Activated CD4-positive, alpha-beta memory T cell treated with anti-CD3 and anti-CD28 coated beads, Interleukin-2, amount 10 ng/mL, durations not matched to agents 7 days and 5 days (primary cell): ENCODE measurements at regions not wholly inside any gene's neighbourhood (a gene's known extent, or its start where the extent isn't known, plus 50 kb on each side); places are given as distances from the start of the nearest gene placed in this dataset.
"Not testable (repeated sequence)": the region's sequence is repeated elsewhere in the genome, so short reads cannot be mapped to it uniquely, and the experiment has no call there.

ENCODE experiments used
- CTCF ChIA-PET: fragments of 350-600 bp; sonication (Branson Sonifier 250); formaldehyde crosslinking; loops from one replicate; lab custom pipeline; 2021; ENCODE audit warnings: antibody characterized with exemption, inconsistent platforms; lab: Charles Lee
- POLR2A ChIA-PET: fragments of 350-600 bp; sonication (Branson Sonifier 250); formaldehyde crosslinking; loops from one replicate; lab custom pipeline; 2021; ENCODE audit warnings: antibody characterized with exemption; lab: Charles Lee
- DNase-seq: peaks from one replicate; pipeline ENCODE4 v3.0.0-alpha.2; 2020
- H3K27ac Mint-ChIP-seq: one replicate; pipeline ENCODE4 v1.8.0; 2021; ENCODE audit warnings: mild to moderate bottlenecking, mixed read lengths
- H3K27me3 Mint-ChIP-seq: one replicate; pipeline ENCODE4 v1.8.0; 2021; ENCODE audit warnings: mixed read lengths
- H3K36me3 Mint-ChIP-seq: one replicate; pipeline ENCODE4 v1.8.0; 2021; ENCODE audit warnings: low read depth, mixed read lengths
- H3K4me1 Mint-ChIP-seq: one replicate; pipeline ENCODE4 v1.8.0; 2021; ENCODE audit warnings: mixed read lengths
- H3K4me3 Mint-ChIP-seq: one replicate; pipeline ENCODE4 v1.8.0; 2021; ENCODE audit warnings: mild to moderate bottlenecking, mixed read lengths
- H3K9me3 Mint-ChIP-seq: one replicate; pipeline ENCODE4 v1.8.0; 2021; ENCODE audit warnings: mixed read lengths

GRCh38 chr13:18996627-18997051, 185.0 kb downstream of the TUBA3C start:
- Mint-ChIP-seq H3K27me3 (no peaks in the 10 kb centered on the region), H3K4me3 (no peak overlapping the region), H3K9me3 (peaks cover 13% of the 10 kb centered on the region), H3K36me3 (no peaks in the 10 kb centered on the region), H3K27ac (no peak overlapping the region), H3K4me1 (no peaks in the 10 kb centered on the region)
- DNase-seq, result no peak
- ChIA-PET POLR2A (no interaction called here), CTCF (no interaction called here)

- H3K27ac Mint-ChIP-seq, result no peak overlapping the region
- ChIA-PET CTCF (no interaction called here), POLR2A (no interaction called here)
- H3K9me3 Mint-ChIP-seq, result peaks cover 15% of the 10 kb centered on the region
- H3K4me3 Mint-ChIP-seq, result no peak overlapping the region
- no peak for DNase-seq
- H3K4me1 Mint-ChIP-seq, result no peaks in the 10 kb centered on the region
- H3K36me3 Mint-ChIP-seq, result no peaks in the 10 kb centered on the region
- no peaks in the 10 kb centered on the region for H3K27me3 Mint-ChIP-seq
Measured at GRCh38 chr13:18996221-18996620, 185.4 kb downstream of the TUBA3C start.

- no peaks in the 10 kb centered on the region for H3K4me1 Mint-ChIP-seq
- no peak for DNase-seq
- no peak overlapping the region for H3K27ac Mint-ChIP-seq
- POLR2A ChIA-PET, result no interaction called here
- no peaks in the 10 kb centered on the region for H3K27me3 Mint-ChIP-seq
- H3K4me3 Mint-ChIP-seq, result no peak overlapping the region
- no peaks in the 10 kb centered on the region for H3K36me3 Mint-ChIP-seq
- CTCF ChIA-PET, result no interaction called here
- peaks cover 15% of the 10 kb centered on the region for H3K9me3 Mint-ChIP-seq
Measured at GRCh38 chr13:18995259-18995873, 186.3 kb downstream of the TUBA3C start.

GRCh38 chr13:18993884-18994660, 187.6 kb downstream of the TUBA3C start:
- POLR2A ChIA-PET, result no interaction called here
- peaks cover 15% of the 10 kb centered on the region for H3K9me3 Mint-ChIP-seq
- H3K27ac Mint-ChIP-seq, result no peak overlapping the region
- H3K4me3 Mint-ChIP-seq, result no peak overlapping the region
- no peaks in the 10 kb centered on the region for H3K36me3 Mint-ChIP-seq
- CTCF ChIA-PET, result no interaction called here
- DNase-seq, result no peak
- no peaks in the 10 kb centered on the region for H3K4me1 Mint-ChIP-seq
- no peaks in the 10 kb centered on the region for H3K27me3 Mint-ChIP-seq

GRCh38 chr13:18992791-18993190, 188.8 kb downstream of the TUBA3C start:
- DNase-seq, result no peak
- Mint-ChIP-seq H3K36me3 (no peaks in the 10 kb centered on the region), H3K27ac (no peak overlapping the region), H3K4me1 (no peaks in the 10 kb centered on the region), H3K9me3 (peaks cover 15% of the 10 kb centered on the region), H3K4me3 (no peak overlapping the region), H3K27me3 (no peaks in the 10 kb centered on the region)
- ChIA-PET CTCF (no interaction called here), POLR2A (no interaction called here)

DNA sequence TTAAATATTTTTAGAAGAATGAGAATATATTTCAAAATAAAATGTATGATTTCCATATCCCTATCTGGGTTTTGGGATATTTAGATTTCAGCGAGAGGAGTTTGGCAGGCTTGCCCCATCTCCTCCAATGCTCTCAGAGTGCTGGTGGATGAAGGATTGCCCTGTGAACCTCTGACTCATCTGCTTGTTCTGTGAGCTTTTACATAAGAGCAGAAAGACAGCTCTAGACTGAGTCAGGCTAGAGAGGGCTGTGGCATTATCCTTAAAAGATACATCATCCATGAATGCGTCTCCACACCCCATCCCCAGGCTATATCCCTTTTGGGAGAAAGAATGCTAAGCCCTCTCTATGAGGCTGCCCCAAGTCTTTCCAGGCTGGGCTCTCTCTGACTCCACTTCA, 190.6 kb downstream of the TUBA3C start:
- no peaks in the 10 kb centered on the region for H3K36me3 Mint-ChIP-seq
- no peak overlapping the region for H3K27ac Mint-ChIP-seq
- DNase-seq, result no peak
- ChIA-PET CTCF (no interaction called here), POLR2A (no interaction called here)
- no peaks in the 10 kb centered on the region for H3K4me1 Mint-ChIP-seq
- H3K9me3 Mint-ChIP-seq, result peaks cover 15% of the 10 kb centered on the region
- no peaks in the 10 kb centered on the region for H3K27me3 Mint-ChIP-seq
- no peak overlapping the region for H3K4me3 Mint-ChIP-seq

GRCh38 chr13:18978447-18978846, 203.2 kb downstream of the TUBA3C start:
- POLR2A ChIA-PET, result no interaction called here
- no peak for DNase-seq

DNA sequence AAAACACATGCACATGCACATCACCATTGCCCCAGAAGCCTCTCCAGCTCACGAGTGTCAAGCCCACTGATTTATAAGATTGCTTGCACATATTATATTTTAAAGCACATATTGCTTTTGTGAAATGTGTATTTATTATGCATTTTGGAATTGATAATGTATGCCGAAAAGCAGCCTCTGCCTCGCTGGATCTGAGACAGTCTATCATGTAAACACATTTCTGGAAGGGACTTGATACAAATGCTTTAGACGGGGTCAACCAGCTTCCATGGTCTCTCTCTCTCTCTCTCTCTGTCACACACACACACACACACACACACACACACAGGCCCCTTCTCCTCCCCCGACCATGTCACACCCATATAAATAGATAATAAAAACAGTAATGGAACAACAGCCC, 203.8 kb downstream of the TUBA3C start:
- DNase-seq, result no peak
- CTCF ChIA-PET, result no interaction called here
- POLR2A ChIA-PET, result no interaction called here

More at GRCh38 chr13:18978447-18978846, 203.2 kb downstream of the TUBA3C start:
- Mint-ChIP-seq H3K4me1 (no peaks in the 10 kb centered on the region), H3K27ac (no peak overlapping the region), H3K4me3 (no peak overlapping the region), H3K27me3 (no peaks in the 10 kb centered on the region), H3K36me3 (no peaks in the 10 kb centered on the region), H3K9me3 (no peaks in the 10 kb centered on the region)
- CTCF ChIA-PET, result no interaction called here

DNA sequence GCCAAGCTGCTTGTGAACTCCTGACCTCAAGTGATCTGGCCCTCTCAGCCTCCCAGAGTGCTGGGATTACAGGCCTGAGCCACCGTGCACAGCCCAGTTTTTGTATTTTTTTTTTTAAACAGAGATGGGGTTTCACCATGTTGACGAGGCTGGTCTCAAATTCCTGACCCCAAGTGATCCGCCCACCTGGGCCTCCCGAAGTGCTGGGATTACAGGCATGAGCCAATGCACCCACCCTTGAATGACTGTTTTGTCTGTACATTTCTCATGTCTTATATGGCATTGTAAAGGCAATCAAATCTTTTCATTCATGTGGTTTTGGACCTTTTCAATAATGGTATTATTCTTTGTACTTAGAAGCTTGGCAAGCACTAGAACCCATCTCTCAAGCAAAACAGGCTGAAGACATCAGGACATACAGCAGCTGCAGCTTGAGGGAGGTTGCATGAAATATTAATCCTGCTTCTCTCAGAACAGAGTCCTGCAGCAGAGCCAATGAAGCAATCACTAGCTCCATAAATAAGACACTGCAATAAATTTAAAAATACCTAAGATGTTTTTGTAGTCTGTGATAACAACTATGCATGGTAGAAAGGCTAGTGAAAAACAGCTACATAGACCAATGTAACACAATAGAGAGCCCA, 209.9 kb downstream of the TUBA3C start:
- H3K9me3 Mint-ChIP-seq, result no peaks in the 10 kb centered on the region
- H3K27ac Mint-ChIP-seq, result no peak overlapping the region
- H3K36me3 Mint-ChIP-seq, result no peaks in the 10 kb centered on the region
- ChIA-PET POLR2A (no interaction called here), CTCF (no interaction called here)
- no peaks in the 10 kb centered on the region for H3K27me3 Mint-ChIP-seq
- DNase-seq, result no peak
- H3K4me3 Mint-ChIP-seq, result no peak overlapping the region
- no peaks in the 10 kb centered on the region for H3K4me1 Mint-ChIP-seq

More for the DNA sequence above, 203.8 kb downstream of the TUBA3C start:
- H3K36me3 Mint-ChIP-seq, result no peaks in the 10 kb centered on the region
- H3K27ac Mint-ChIP-seq, result no peak overlapping the region
- H3K9me3 Mint-ChIP-seq, result no peaks in the 10 kb centered on the region
- no peaks in the 10 kb centered on the region for H3K4me1 Mint-ChIP-seq
- no peaks in the 10 kb centered on the region for H3K27me3 Mint-ChIP-seq
- H3K4me3 Mint-ChIP-seq, result no peak overlapping the region

DNA sequence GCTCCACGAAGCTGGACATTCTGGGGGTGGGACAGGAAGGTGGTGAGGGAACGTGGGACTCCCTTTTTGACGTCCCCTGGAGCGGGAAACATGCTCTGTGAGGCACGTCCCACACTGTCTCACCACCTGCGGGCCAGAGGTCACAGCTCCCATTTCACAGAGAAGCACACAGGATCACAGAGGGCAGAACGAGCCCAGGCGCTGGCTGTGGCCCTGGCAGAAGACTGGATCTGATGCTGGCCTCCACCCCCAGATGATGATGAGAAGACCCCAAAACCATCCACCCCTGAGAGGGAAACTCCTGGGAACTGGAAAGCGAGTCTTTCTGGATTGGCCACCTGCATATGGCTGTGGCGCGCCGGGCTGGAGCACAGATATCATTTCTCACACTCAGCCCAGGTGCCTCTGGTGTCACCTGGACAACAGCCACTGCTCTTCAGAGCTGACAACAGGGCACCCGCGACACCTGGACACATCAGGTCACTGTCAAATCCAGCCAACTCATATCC, 216.2 kb downstream of the TUBA3C start:
- no peaks in the 10 kb centered on the region for H3K4me1 Mint-ChIP-seq
- H3K27ac Mint-ChIP-seq, result no peak overlapping the region
- H3K27me3 Mint-ChIP-seq, result no peaks in the 10 kb centered on the region
- no peaks in the 10 kb centered on the region for H3K36me3 Mint-ChIP-seq
- H3K4me3 Mint-ChIP-seq, result no peak overlapping the region
- CTCF ChIA-PET, result no interaction called here
- no peak for DNase-seq
- no peaks in the 10 kb centered on the region for H3K9me3 Mint-ChIP-seq
- POLR2A ChIA-PET, result no interaction called here

DNA sequence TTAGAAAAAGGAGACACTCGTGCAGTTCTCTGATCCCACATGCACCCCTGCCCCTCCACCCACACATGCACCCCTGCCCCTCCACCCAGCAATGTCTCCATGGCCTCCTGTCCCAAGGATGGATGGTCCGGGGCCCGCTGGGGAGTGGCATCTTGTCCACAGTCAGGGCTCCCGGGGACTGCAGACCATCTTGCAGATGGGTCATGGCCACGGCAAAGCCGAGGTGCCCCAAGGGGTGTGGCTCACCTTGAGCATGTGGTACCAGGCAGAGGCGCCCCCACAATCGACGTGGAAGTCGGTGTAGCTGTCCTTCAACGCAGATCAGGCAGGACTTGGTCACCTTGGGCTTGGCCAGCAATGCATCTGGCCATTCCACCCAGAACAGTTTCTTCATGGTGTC, 216.7 kb downstream of the TUBA3C start:
- no peak overlapping the region for H3K4me3 Mint-ChIP-seq
- ChIA-PET CTCF (no interaction called here), POLR2A (no interaction called here)
- no peaks in the 10 kb centered on the region for H3K4me1 Mint-ChIP-seq
- no peak for DNase-seq
- no peak overlapping the region for H3K27ac Mint-ChIP-seq
- no peaks in the 10 kb centered on the region for H3K27me3 Mint-ChIP-seq
- H3K9me3 Mint-ChIP-seq, result no peaks in the 10 kb centered on the region
- no peaks in the 10 kb centered on the region for H3K36me3 Mint-ChIP-seq

- H3K27ac Mint-ChIP-seq, H3K4me1 Mint-ChIP-seq, H3K4me3 Mint-ChIP-seq, H3K27me3 Mint-ChIP-seq, CTCF ChIA-PET, H3K36me3 Mint-ChIP-seq, H3K9me3 Mint-ChIP-seq, DNase-seq, POLR2A ChIA-PET: not testable (repeated sequence)
Measured at GRCh38 chr13:18963684-18964083, 217.9 kb downstream of the TUBA3C start.

GRCh38 chr13:18962168-18962734, 219.4 kb downstream of the TUBA3C start:
- Mint-ChIP-seq H3K4me3 (no peak overlapping the region), H3K27ac (no peak overlapping the region), H3K4me1 (no peaks in the 10 kb centered on the region), H3K27me3 (no peaks in the 10 kb centered on the region), H3K36me3 (no peaks in the 10 kb centered on the region), H3K9me3 (peaks cover 5% of the 10 kb centered on the region)
- POLR2A ChIA-PET, result no interaction called here
- CTCF ChIA-PET, result no interaction called here
- no peak for DNase-seq
